ENCODE measurements at regions not wholly inside any gene's neighbourhood (a gene's known extent, or its start where the extent isn't known, plus 50 kb on each side); places are given as distances from the start of the nearest gene placed in this dataset.

DNA sequence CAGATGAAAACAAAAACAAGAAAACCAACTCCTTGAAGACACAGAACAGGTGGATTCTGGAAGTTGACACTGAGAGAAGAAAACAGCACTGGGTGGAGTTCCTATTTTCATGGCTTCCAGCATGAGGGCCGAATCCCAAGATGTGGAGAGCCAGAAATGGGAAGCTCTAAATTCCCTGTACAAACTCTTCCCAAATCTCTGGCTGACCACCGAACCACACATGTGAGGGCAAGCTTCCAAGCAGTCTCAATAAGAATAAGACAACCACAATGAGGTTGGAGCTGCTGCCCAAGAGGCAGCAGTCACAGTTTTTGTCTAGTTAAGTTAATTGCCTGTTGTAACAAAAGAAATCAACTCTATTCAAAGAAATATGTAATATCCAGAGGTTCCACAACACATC is 339.3 kb upstream of the SLC30A5 start:
- Histone ChIP-seq H3K27ac (ENCODE audit: low read depth, low read length) (no peak overlapping the region), H3K4me1 (ENCODE audit: control insufficient read depth in 5 of 5, insufficient read depth in 5 of 5, low read length in 5 of 5) (peaks cover 0 to 6% (median 0%) of the 10 kb centered on the region in 5 donors), H3K4me3 (ENCODE audit: low read depth in 1 of 5, low read length in 5 of 5) (no peak overlapping the region), H3K9ac (ENCODE audit: low read length in 5 of 5) (no peak overlapping the region), H3K9me3 (ENCODE audit: control insufficient read depth in 5 of 5, low read length in 5 of 5) (no peaks in the 10 kb centered on the region), H3K36me3 (ENCODE audit: control insufficient read depth in 5 of 5, insufficient read depth in 5 of 5, low read length in 5 of 5) (no peaks in the 10 kb centered on the region), H3K27me3 (ENCODE audit: control insufficient read depth in 5 of 5, insufficient read depth in 4 of 5, low read length in 5 of 5) (no peaks in the 10 kb centered on the region)

GRCh38 chr5:68755293-68755692 is 338.5 kb upstream of the SLC30A5 start:
- no peaks in the 10 kb centered on the region for H3K27me3 ChIP-seq (ENCODE audit: control insufficient read depth in 5 of 5, insufficient read depth in 4 of 5, low read length in 5 of 5)

GRCh38 chr5:68757006-68757405 is 336.8 kb upstream of the SLC30A5 start:
- H3K9ac ChIP-seq (ENCODE audit: low read length in 5 of 5): no peak overlapping the region
- no peaks in the 10 kb centered on the region for H3K27me3 ChIP-seq (ENCODE audit: control insufficient read depth in 5 of 5, insufficient read depth in 4 of 5, low read length in 5 of 5)
- no peaks in the 10 kb centered on the region for H3K36me3 ChIP-seq (ENCODE audit: control insufficient read depth in 5 of 5, insufficient read depth in 5 of 5, low read length in 5 of 5)
- H3K27ac ChIP-seq (ENCODE audit: low read depth, low read length): no peak overlapping the region
- H3K9me3 ChIP-seq (ENCODE audit: control insufficient read depth in 5 of 5, low read length in 5 of 5): no peaks in the 10 kb centered on the region
- peaks cover 0 to 6% (median 0%) of the 10 kb centered on the region in 5 donors for H3K4me1 ChIP-seq (ENCODE audit: control insufficient read depth in 5 of 5, insufficient read depth in 5 of 5, low read length in 5 of 5)
- no peak overlapping the region for H3K4me3 ChIP-seq (ENCODE audit: low read depth in 1 of 5, low read length in 5 of 5)

More at GRCh38 chr5:68755293-68755692, 338.5 kb upstream of the SLC30A5 start:
- no peak overlapping the region for H3K27ac ChIP-seq (ENCODE audit: low read depth, low read length)
- peaks cover 0 to 6% (median 0%) of the 10 kb centered on the region in 5 donors for H3K4me1 ChIP-seq (ENCODE audit: control insufficient read depth in 5 of 5, insufficient read depth in 5 of 5, low read length in 5 of 5)
- no peak overlapping the region for H3K9ac ChIP-seq (ENCODE audit: low read length in 5 of 5)
- no peaks in the 10 kb centered on the region for H3K36me3 ChIP-seq (ENCODE audit: control insufficient read depth in 5 of 5, insufficient read depth in 5 of 5, low read length in 5 of 5)
- no peak overlapping the region for H3K4me3 ChIP-seq (ENCODE audit: low read depth in 1 of 5, low read length in 5 of 5)
- H3K9me3 ChIP-seq (ENCODE audit: control insufficient read depth in 5 of 5, low read length in 5 of 5): no peaks in the 10 kb centered on the region

GRCh38 chr5:68757626-68758212 is 336.1 kb upstream of the SLC30A5 start:
- Histone ChIP-seq H3K4me3 (ENCODE audit: low read depth in 1 of 5, low read length in 5 of 5) (no peak overlapping the region), H3K9ac (ENCODE audit: low read length in 5 of 5) (no peak overlapping the region), H3K36me3 (ENCODE audit: control insufficient read depth in 5 of 5, insufficient read depth in 5 of 5, low read length in 5 of 5) (no peaks in the 10 kb centered on the region), H3K27me3 (ENCODE audit: control insufficient read depth in 5 of 5, insufficient read depth in 4 of 5, low read length in 5 of 5) (no peaks in the 10 kb centered on the region), H3K27ac (ENCODE audit: low read depth, low read length) (no peak overlapping the region), H3K9me3 (ENCODE audit: control insufficient read depth in 5 of 5, low read length in 5 of 5) (no peaks in the 10 kb centered on the region), H3K4me1 (ENCODE audit: control insufficient read depth in 5 of 5, insufficient read depth in 5 of 5, low read length in 5 of 5) (peaks cover 0 to 6% (median 0%) of the 10 kb centered on the region in 5 donors)

DNA sequence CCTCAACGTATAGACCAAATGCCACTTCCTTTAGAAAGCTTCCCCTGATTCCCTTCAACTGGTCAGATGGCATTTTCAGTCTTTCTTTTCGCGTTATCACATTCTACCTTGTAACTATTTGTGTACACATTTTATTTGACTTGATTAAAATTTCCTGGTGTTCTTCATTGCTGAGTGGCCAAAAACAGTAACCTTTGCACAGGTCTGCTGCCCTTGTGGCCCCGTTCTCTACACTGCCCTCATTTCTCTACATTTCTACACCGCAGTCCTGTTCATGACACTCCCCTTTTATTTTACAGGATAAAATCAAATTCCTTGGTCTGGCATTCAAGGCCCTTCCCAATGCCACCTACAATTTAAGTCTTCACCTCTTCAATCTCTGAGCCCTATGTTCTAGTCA is 334.2 kb upstream of the SLC30A5 start:
- peaks cover 0 to 6% (median 0%) of the 10 kb centered on the region in 5 donors for H3K4me1 ChIP-seq (ENCODE audit: control insufficient read depth in 5 of 5, insufficient read depth in 5 of 5, low read length in 5 of 5)
- H3K36me3 ChIP-seq (ENCODE audit: control insufficient read depth in 5 of 5, insufficient read depth in 5 of 5, low read length in 5 of 5): no peaks in the 10 kb centered on the region
- no peaks in the 10 kb centered on the region for H3K9me3 ChIP-seq (ENCODE audit: control insufficient read depth in 5 of 5, low read length in 5 of 5)
- H3K4me3 ChIP-seq (ENCODE audit: low read depth in 1 of 5, low read length in 5 of 5): no peak overlapping the region
- H3K27me3 ChIP-seq (ENCODE audit: control insufficient read depth in 5 of 5, insufficient read depth in 4 of 5, low read length in 5 of 5): no peaks in the 10 kb centered on the region
- H3K9ac ChIP-seq (ENCODE audit: low read length in 5 of 5): no peak overlapping the region
- H3K27ac ChIP-seq (ENCODE audit: low read depth, low read length): no peak overlapping the region

- no peak overlapping the region for H3K9ac ChIP-seq (ENCODE audit: low read length in 5 of 5)
- no peak overlapping the region for H3K4me3 ChIP-seq (ENCODE audit: low read depth in 1 of 5, low read length in 5 of 5)
- H3K4me1 ChIP-seq (ENCODE audit: control insufficient read depth in 5 of 5, insufficient read depth in 5 of 5, low read length in 5 of 5): peaks cover 0 to 6% (median 0%) of the 10 kb centered on the region in 5 donors
- no peak overlapping the region for H3K27ac ChIP-seq (ENCODE audit: low read depth, low read length)
- no peaks in the 10 kb centered on the region for H3K36me3 ChIP-seq (ENCODE audit: control insufficient read depth in 5 of 5, insufficient read depth in 5 of 5, low read length in 5 of 5)
- H3K9me3 ChIP-seq (ENCODE audit: control insufficient read depth in 5 of 5, low read length in 5 of 5): no peaks in the 10 kb centered on the region
- no peaks in the 10 kb centered on the region for H3K27me3 ChIP-seq (ENCODE audit: control insufficient read depth in 5 of 5, insufficient read depth in 4 of 5, low read length in 5 of 5)
Measured at GRCh38 chr5:68762201-68762600, 331.6 kb upstream of the SLC30A5 start.

DNA sequence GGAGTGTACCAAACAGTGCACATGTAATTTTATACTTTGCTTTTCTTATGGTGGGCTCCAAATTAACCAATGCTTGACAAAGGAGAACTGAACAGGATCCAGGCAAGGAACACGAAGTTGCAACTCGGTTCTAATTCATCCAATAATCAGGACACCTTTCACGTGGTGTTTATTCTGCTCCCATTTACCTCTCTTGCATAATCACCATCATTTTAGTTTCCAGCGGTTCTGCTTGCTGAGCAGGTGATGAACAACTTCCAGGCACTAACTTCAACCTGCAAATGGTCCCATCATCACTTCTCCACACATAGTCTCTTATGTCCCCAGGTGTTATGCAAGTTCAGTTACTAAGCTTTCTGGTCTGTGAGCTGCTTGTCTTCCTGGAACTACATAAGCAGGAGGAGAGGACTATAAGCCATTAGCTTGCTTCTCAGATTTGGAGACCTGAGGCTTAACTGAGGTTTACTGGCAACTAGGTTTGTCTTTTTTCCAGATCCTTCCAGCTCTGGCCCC is 326.8 kb upstream of the SLC30A5 start:
- no peaks in the 10 kb centered on the region for H3K36me3 ChIP-seq (ENCODE audit: control insufficient read depth in 5 of 5, insufficient read depth in 5 of 5, low read length in 5 of 5)
- no peak overlapping the region for H3K4me3 ChIP-seq (ENCODE audit: low read depth in 1 of 5, low read length in 5 of 5)
- no peaks in the 10 kb centered on the region for H3K27me3 ChIP-seq (ENCODE audit: control insufficient read depth in 5 of 5, insufficient read depth in 4 of 5, low read length in 5 of 5)
- H3K4me1 ChIP-seq (ENCODE audit: control insufficient read depth in 5 of 5, insufficient read depth in 5 of 5, low read length in 5 of 5): no peaks in the 10 kb centered on the region
- H3K27ac ChIP-seq (ENCODE audit: low read depth, low read length): no peak overlapping the region
- no peak overlapping the region for H3K9ac ChIP-seq (ENCODE audit: low read length in 5 of 5)
- no peaks in the 10 kb centered on the region for H3K9me3 ChIP-seq (ENCODE audit: control insufficient read depth in 5 of 5, low read length in 5 of 5)

GRCh38 chr5:68770551-68770950 is 323.3 kb upstream of the SLC30A5 start:
- H3K9ac ChIP-seq (ENCODE audit: low read length in 5 of 5): no peak overlapping the region
- no peaks in the 10 kb centered on the region for H3K27me3 ChIP-seq (ENCODE audit: control insufficient read depth in 5 of 5, insufficient read depth in 4 of 5, low read length in 5 of 5)
- no peaks in the 10 kb centered on the region for H3K4me1 ChIP-seq (ENCODE audit: control insufficient read depth in 5 of 5, insufficient read depth in 5 of 5, low read length in 5 of 5)
- H3K36me3 ChIP-seq (ENCODE audit: control insufficient read depth in 5 of 5, insufficient read depth in 5 of 5, low read length in 5 of 5): no peaks in the 10 kb centered on the region
- no peaks in the 10 kb centered on the region for H3K9me3 ChIP-seq (ENCODE audit: control insufficient read depth in 5 of 5, low read length in 5 of 5)
- no peak overlapping the region for H3K27ac ChIP-seq (ENCODE audit: low read depth, low read length)
- H3K4me3 ChIP-seq (ENCODE audit: low read depth in 1 of 5, low read length in 5 of 5): no peak overlapping the region

DNA sequence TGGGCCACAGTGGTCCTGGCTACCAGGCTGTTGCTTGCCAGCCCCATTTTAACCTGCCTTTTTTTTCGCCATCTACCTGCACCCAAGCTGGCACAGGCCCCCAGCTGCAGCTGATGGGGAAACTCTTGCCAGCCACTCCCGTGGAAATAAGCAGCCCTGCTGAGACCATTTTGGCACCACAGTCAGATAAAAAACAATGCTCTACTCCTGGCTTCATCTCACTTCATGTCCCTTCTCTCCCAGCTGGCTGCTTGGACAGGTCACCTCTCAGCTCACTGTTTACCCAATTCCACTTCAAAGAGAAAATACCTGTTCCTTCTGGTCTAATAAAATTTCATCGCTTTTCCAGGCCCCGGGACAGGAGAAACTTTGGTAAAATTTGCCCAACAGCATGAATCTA is 322.6 kb upstream of the SLC30A5 start:
- H3K9ac ChIP-seq (ENCODE audit: low read length in 5 of 5): no peak overlapping the region
- H3K27me3 ChIP-seq (ENCODE audit: control insufficient read depth in 5 of 5, insufficient read depth in 4 of 5, low read length in 5 of 5): no peaks in the 10 kb centered on the region
- no peak overlapping the region for H3K27ac ChIP-seq (ENCODE audit: low read depth, low read length)
- no peaks in the 10 kb centered on the region for H3K4me1 ChIP-seq (ENCODE audit: control insufficient read depth in 5 of 5, insufficient read depth in 5 of 5, low read length in 5 of 5)
- H3K9me3 ChIP-seq (ENCODE audit: control insufficient read depth in 5 of 5, low read length in 5 of 5): no peaks in the 10 kb centered on the region
- H3K4me3 ChIP-seq (ENCODE audit: low read depth in 1 of 5, low read length in 5 of 5): no peak overlapping the region
- H3K36me3 ChIP-seq (ENCODE audit: control insufficient read depth in 5 of 5, insufficient read depth in 5 of 5, low read length in 5 of 5): no peaks in the 10 kb centered on the region

DNA sequence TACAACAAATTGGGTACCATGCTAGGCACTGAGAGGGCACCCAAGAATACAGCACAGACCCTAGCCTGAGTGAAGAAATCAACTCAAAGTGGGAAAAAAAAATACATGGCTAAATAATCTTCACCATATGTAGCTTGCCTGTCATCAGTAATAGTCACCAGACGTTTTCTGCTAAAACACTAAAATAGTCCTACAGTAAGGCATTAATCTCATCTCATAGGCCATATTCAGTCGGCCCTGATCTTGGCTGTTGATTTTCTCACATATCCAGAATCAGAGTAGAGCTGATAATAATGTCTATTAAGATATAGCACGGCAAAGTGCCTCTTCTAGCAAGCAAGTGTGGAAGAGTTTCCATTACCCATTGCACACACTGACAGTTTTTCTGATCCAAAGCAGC is 322.1 kb upstream of the SLC30A5 start:
- no peaks in the 10 kb centered on the region for H3K4me1 ChIP-seq (ENCODE audit: control insufficient read depth in 5 of 5, insufficient read depth in 5 of 5, low read length in 5 of 5)
- H3K9me3 ChIP-seq (ENCODE audit: control insufficient read depth in 5 of 5, low read length in 5 of 5): no peaks in the 10 kb centered on the region
- H3K36me3 ChIP-seq (ENCODE audit: control insufficient read depth in 5 of 5, insufficient read depth in 5 of 5, low read length in 5 of 5): no peaks in the 10 kb centered on the region
- H3K27me3 ChIP-seq (ENCODE audit: control insufficient read depth in 5 of 5, insufficient read depth in 4 of 5, low read length in 5 of 5): no peaks in the 10 kb centered on the region
- no peak overlapping the region for H3K4me3 ChIP-seq (ENCODE audit: low read depth in 1 of 5, low read length in 5 of 5)
- H3K9ac ChIP-seq (ENCODE audit: low read length in 5 of 5): no peak overlapping the region
- H3K27ac ChIP-seq (ENCODE audit: low read depth, low read length): no peak overlapping the region

Data from subcutaneous abdominal adipose tissue (tissue), 5 donors.